ENCODE measurements at regions not wholly inside any gene's neighbourhood (a gene's known extent, or its start where the extent isn't known, plus 50 kb on each side); places are given as distances from the start of the nearest gene placed in this dataset.

DNA sequence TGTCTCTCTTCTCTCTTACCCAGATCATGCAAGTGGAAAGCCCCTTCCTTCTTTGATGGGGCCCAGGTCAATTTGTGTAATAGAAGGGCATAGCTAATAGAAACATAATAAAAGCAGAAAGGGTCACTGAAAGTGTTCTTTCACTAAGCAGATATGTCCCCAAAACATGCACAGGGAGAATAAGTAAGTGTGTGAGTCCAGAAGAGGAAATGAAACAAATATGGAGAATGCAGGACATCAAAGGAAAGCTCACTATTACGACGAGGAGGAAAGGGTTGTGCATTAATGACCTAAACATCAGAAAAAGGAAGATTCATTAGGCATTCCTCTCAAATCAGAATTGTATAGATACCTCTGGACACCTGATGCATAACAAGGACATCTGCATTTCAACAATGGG is 81.4 kb upstream of the SMYD2 start:
- DNase-seq (ENCODE audit: low read depth in 4 of 4, low spot score in 2 of 4), result no peak

DNA sequence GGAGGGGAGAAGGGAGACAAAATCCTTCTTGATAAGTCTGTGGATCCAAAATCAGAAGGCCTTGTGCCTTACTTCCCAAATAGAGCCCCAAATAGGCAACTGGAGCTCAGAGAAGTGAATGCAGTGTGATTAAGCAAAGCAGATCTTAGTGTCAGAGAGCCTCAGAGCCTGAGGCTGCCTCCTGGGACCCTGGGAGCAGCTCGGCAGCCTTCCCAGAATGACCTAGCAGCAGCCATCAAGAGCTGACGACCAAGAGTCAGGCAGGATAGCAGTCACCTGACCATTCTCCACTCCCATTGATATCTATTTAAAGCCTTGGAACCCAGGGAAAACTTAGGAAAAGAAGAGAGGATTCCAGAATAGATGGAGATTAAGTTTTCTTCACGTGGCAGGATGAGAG is 78.0 kb upstream of the SMYD2 start:
- DNase-seq (ENCODE audit: low read depth in 4 of 4, low spot score in 2 of 4), result no peak

DNA sequence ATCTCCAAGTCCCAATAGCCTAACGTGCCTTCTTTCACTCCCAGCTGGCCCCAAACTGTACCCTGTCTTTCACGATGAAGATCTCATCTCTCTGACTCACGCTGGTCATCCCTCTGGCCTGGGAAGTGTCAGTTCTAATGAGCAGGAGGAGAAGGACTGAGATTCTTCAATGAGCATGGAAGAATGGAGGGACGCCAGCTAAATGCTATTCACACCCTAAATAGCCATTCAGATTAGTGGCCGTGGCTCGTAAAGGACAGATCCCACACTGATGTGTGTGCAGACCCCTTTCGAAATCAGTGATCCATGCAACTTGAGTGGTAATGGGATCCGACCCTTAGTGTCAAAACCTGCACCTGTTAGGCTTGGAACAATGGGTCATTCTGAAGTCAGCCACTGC is 75.9 kb upstream of the SMYD2 start:
- no peak for DNase-seq (ENCODE audit: low read depth in 4 of 4, low spot score in 2 of 4)

DNA sequence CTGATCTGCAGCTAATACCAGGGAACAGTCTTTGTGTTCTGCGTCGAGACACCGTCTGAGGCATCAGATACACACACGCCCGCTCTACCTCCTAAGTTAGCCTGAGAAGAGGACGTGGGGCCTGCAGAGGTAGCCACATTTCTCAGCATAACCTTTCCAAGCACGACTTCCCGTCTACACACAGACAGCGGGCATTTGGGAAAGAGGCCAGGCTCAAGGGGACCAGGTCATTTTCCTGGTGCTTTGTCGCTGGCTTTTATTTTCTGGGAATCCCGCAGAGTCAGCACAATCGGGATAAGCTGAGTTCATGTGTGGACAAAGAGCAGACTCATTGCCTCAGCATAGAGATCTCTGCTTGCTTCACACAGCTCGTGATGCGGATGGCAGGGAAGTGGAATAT is 72.5 kb upstream of the SMYD2 start:
- no peak for DNase-seq (ENCODE audit: low read depth in 4 of 4, low spot score in 2 of 4)

DNA sequence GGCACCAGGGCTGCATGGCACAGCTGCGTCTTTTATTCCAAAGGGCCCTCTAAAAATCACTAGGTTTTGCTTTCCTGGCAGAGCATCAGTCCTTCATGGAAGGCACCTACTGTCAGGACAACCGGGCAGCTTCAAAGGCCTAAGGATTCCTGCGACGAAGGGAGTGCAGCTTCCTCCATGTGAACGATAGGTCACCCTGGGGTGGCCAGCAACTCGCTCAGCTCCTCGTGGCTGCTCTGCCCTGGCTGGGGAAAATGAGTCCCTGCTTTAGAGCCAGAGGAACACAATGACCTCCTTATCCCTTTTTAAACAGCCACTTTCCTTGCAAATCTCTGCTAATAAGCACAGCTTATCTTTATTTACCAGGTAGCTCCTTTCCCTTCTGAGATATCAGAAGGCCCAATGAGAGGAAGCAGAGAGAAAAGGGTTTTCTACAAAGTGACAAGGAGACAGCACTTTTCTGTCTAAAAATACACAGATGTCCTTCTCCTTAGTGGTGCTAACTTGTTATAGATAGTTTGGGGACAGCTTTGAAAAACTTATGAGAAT is 71.6 kb upstream of the SMYD2 start:
- no peak for DNase-seq (ENCODE audit: low read depth in 4 of 4, low spot score in 2 of 4)

DNA sequence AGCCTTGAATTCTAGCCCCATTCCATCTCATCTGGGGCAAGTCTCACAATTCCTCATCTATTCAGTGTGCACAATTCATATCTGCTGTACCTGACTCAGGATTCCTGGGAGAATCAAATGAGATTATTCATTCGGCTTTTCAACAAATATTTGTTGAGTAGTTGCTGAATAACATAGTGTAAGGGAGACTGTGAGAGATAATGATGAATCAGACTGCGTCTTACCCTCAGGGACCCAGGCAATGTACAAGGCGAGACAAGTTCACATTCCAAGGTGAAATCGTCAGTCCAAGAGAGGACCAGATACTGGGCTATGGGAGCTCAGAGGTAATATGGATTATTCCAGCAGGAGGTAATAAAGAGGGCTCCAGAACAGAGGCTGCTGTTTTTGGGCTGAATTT is 67.8 kb upstream of the SMYD2 start:
- DNase-seq (ENCODE audit: low read depth in 4 of 4, low spot score in 2 of 4), result no peak

DNA sequence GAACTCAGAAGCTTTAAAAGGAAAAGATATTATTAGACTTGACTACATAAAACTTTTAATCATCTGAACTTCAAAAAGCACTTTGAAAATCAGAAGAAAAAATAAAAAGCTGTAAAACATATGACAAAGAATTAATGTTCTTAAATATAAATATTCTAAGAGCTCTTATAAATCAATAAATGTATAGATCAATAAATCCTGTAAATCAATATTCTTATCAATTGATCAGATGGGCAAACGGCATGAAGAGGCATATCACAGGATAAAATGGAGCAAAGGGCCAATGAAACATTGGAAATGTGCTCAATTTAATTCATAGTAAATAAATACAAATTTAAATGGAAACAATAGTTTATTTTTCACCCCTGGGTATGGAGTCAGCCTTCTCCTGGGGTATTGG is 66.1 kb upstream of the SMYD2 start:
- no peak for DNase-seq (ENCODE audit: low read depth in 4 of 4, low spot score in 2 of 4)

DNA sequence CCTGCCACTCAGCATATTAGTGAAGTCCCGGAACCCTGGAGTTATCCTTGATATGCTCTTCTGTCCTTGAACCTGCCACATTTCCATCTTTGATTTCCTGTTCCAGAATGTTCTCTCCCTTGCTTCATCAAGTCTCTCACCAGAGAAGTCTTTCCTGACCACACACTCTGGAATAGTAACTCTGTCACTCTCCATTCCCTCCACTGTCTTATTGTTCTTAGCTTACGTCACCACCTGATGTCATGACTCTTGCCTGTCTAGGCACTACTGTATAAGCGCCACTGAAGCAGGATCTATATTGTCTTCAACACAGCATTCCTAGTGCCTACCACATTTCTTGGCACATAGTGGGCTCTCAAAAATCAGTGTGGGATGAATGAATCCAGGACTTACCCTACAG is 65.4 kb upstream of the SMYD2 start:
- no peak for DNase-seq (ENCODE audit: low read depth in 4 of 4, low spot score in 2 of 4)

DNA sequence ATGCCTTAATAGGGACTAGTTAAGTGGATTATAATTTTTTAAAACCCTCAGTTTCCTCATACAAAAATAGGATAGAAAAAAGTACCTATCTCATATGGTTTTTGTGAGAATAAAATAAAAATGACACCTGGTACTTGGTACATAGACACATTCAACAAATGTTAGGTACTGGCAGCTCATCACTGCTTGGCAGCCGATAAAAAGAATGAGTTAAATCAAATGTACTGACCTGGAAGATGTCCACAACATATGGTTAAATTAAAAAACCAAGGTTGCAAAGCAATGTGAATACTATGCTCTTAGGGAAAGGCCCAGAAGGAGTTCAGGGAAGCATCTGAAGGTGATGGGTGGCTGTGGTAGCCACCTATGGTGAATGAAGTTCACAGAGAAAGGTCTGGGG is 64.9 kb upstream of the SMYD2 start:
- DNase-seq (ENCODE audit: low read depth in 4 of 4, low spot score in 2 of 4), result no peak

DNA sequence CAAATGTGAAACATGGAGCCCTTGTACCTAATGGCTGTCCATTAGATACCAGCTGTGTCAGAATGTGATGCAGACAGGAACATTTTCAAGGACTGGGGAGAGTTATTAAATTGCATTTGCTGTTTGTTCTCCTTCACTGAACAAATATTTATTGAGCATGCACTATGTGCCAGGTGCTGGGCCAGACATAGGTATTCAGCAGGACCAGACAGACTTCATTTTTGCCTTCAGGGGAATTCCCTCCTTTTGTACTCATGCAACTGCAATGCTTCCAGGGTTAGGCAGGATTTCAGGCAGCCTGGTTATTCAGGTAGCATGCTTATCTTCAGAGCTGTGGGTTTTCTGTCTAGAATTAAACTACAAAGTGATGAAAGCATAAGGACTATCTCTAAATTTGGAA is 64.2 kb upstream of the SMYD2 start:
- DNase-seq (ENCODE audit: low read depth in 4 of 4, low spot score in 2 of 4), result no peak

DNA sequence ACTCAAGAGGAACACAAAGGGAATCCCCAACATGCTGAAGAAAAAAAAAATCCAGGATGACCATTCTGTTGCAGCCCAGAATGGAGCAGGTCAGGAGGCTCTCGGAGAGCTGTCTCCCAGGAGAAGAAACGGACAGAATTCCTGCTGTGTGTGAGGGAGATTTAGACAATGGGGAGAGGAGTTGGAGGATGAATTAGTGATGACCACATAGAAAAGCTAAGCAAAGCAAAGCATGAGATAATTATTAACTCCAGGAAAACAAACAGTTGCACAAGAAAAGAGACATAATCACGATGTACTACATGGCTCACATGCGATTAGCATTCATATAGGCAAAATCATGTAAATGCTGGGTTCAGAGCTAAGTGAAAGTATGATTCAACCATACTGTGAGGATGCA is 61.1 kb upstream of the SMYD2 start:
- no peak for DNase-seq (ENCODE audit: low read depth in 4 of 4, low spot score in 2 of 4)

DNA sequence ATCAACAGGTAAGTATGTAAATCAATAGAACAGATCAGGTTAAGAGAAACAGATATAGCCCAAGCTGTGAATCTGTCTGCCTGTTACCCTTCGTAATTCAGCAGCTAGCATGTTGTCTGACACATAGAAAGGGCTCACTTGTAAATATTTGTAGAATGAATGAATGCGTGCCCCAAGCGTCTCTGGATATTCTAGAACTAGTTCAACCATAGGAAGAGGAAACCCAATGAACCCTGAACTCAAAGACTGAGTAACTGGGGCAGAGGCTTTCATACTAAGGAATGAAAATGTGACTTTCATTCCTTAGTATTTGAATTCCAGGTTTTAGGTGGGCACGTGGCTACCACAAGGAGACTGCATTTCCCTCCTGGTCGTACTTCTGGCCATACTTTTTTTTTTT is 60.1 kb upstream of the SMYD2 start:
- DNase-seq (ENCODE audit: low read depth in 4 of 4, low spot score in 2 of 4), result no peak

DNA sequence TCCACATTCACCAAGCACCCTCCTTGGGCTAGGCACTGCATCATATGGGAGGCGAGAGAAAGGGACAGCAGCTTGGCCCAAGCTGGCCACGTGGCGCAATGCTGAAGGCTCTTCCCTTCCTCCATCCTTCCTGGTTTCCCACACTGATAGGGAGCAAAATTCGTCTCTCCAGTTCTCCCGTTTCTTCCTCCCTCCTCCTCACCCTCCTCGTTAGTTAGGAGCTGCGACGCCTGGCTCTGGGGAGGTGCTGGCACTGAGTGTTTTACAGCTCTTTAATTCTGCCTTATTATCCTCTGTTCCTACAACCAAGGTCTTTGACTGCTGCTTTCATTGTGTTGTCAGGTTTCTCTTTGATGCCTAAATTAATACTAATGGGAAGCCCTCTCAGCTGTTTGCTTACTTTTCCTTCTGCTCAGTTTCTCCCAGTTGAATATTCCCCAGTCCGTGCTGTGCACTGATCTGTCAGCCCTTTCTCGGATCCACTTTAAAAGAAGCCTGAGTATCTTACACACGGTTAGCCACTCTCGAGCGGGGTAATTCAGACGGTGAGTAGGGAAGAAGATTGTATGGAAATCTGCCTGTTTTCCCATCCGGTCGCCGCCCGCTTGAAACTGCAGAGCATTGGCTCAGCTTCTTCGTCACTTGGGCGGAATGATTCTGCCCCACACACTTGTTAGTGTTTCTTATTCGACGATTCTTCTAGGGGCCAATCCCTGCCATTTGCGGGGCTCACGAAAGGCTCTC is 56.2 kb upstream of the SMYD2 start:
- no peak for DNase-seq (ENCODE audit: low read depth in 4 of 4, low spot score in 2 of 4)

DNA sequence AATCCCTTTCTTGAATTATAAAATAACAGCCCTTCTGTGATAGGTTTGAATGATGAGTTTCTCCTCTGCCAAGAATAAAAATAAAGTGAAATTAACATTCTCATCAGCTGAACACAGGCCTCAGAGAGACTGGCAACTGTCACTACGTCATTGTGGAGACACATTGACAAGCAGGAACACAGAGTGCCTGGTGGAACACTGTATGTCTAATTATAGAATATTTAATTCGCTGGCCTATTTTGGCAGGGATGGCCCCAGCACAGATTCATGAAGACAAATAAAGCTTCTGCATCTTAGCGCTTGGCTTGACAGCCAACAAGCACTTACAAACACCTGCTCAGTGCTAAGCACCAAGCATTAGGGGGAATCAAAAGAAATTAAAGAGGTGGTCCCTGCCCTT is 52.0 kb upstream of the SMYD2 start:
- DNase-seq (ENCODE audit: low read depth in 4 of 4, low spot score in 2 of 4), result no peak

DNA sequence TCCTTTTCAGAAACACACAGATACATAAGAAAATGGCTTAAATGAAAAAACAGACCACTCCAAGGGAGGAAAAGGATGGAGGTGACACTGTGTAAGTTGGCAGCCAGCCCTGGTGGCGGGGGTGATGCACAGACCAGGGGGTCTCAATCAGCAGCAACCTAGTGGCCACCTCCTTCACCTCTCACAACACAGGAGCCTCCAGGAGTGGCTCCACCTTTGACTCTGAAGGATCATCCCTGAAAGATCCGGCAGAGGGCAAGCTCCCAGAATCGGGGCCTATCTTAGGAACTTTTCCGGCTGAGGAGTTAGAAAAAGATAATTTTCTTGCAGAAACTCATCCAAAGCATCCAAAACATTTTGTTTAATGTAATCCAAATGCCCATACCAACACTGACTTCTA is 51.2 kb upstream of the SMYD2 start:
- no peak for DNase-seq (ENCODE audit: low read depth in 4 of 4, low spot score in 2 of 4)
